H9 (cell line): ENCODE measurements at regions not wholly inside any gene's neighbourhood (a gene's known extent, or its start where the extent isn't known, plus 50 kb on each side); places are given as distances from the start of the nearest gene placed in this dataset.

Source experiments
- DNase-seq: peaks from one replicate; pipeline ENCODE4 v3.0.0-alpha.2; 2017
- H2AFZ ChIP-seq: one replicate; pipeline ENCODE4 v1.6.1; 2013; ENCODE audit warnings: mild to moderate bottlenecking, low read length, control low read depth, moderate library complexity
- H2AK5ac ChIP-seq: 2 replicates; pipeline ENCODE4 v1.6.1; 2013; ENCODE audit warnings: low read length, control low read depth, mixed read lengths; ENCODE audit not compliant: insufficient read length
- H2BK120ac ChIP-seq: one replicate; pipeline ENCODE4 v1.6.1; 2013; ENCODE audit warnings: low read depth, mild to moderate bottlenecking, low read length, control low read depth, inconsistent platforms; ENCODE audit not compliant: poor library complexity, severe bottlenecking
- H2BK12ac ChIP-seq: 2 replicates; pipeline ENCODE4 v1.6.1; 2013; ENCODE audit warnings: low read length, control low read depth, mixed read lengths, low read depth; ENCODE audit not compliant: insufficient read length
- H2BK15ac ChIP-seq: 2 replicates; pipeline ENCODE4 v1.6.1; 2013; ENCODE audit warnings: low read depth, low read length, control low read depth
- H2BK20ac ChIP-seq: one replicate; pipeline ENCODE4 v1.6.1; 2013; ENCODE audit warnings: low read depth, mild to moderate bottlenecking, low read length, control low read depth, inconsistent platforms; ENCODE audit not compliant: poor library complexity, severe bottlenecking
- H2BK5ac ChIP-seq: 2 replicates; pipeline ENCODE4 v1.6.1; 2013; ENCODE audit warnings: low read length, control low read depth, mixed read lengths; ENCODE audit not compliant: insufficient read length
- H3K14ac ChIP-seq: 2 replicates; pipeline ENCODE4 v1.6.1; 2013; ENCODE audit warnings: low read length, control low read depth; ENCODE audit not compliant: insufficient read depth
- H3K18ac ChIP-seq: 2 replicates; pipeline ENCODE4 v1.6.1; 2013; ENCODE audit warnings: low read depth, mild to moderate bottlenecking, mixed read lengths, low read length, control low read depth; ENCODE audit not compliant: insufficient read length
- H3K23ac ChIP-seq: 2 replicates; pipeline ENCODE4 v1.6.1; 2013; ENCODE audit warnings: low read length, control low read depth, mixed read lengths, low read depth; ENCODE audit not compliant: insufficient read length
- H3K23me2 ChIP-seq: 2 replicates; pipeline ENCODE4 v1.6.1; 2013; ENCODE audit warnings: low read depth, mild to moderate bottlenecking, mixed read lengths, low read length, control low read depth; ENCODE audit not compliant: insufficient read length, poor library complexity, severe bottlenecking
- H3K27ac ChIP-seq: 2 replicates; pipeline ENCODE4 v1.5.1; 2013; ENCODE audit warnings: low read length, control low read depth, mixed read lengths, low read depth; ENCODE audit not compliant: insufficient read length
- H3K27me3 ChIP-seq: 2 replicates; pipeline ENCODE4 v1.6.1; 2013; ENCODE audit warnings: low read length, control low read depth, inconsistent platforms; ENCODE audit not compliant: insufficient read depth
- H3K4ac ChIP-seq: 2 replicates; pipeline ENCODE4 v1.6.1; 2013; ENCODE audit warnings: low read depth, mild to moderate bottlenecking, control low read depth, inconsistent platforms, low read length, moderate library complexity
- H3K4me1 ChIP-seq: 2 replicates; pipeline ENCODE4 v1.6.1; 2013; ENCODE audit warnings: low read length, control low read depth, inconsistent platforms; ENCODE audit not compliant: insufficient read depth
- H3K4me2 ChIP-seq: 2 replicates; pipeline ENCODE4 v1.6.1; 2013; ENCODE audit warnings: low read length, control low read depth, mixed read lengths; ENCODE audit not compliant: insufficient read length, insufficient read depth
- H3K56ac ChIP-seq: 2 replicates; pipeline ENCODE4 v1.6.1; 2013; ENCODE audit warnings: low read depth, mild to moderate bottlenecking, mixed read lengths, low read length, control low read depth; ENCODE audit not compliant: insufficient read length
- H3K79me1 ChIP-seq: 2 replicates; pipeline ENCODE4 v1.6.1; 2013; ENCODE audit warnings: low read depth, mild to moderate bottlenecking, moderate library complexity, low read length, control low read depth, inconsistent platforms; ENCODE audit not compliant: insufficient read depth, poor library complexity, severe bottlenecking
- H3K79me2 ChIP-seq: 2 replicates; pipeline ENCODE4 v1.6.1; 2013; ENCODE audit warnings: low read length, control low read depth, inconsistent platforms; ENCODE audit not compliant: insufficient read depth
- H3K9ac ChIP-seq: 2 replicates; pipeline ENCODE4 v1.6.1; 2013; ENCODE audit warnings: low read length, control low read depth, mixed read lengths; ENCODE audit not compliant: insufficient read length; ENCODE audit errors: extremely low read depth
- H3K9me3 ChIP-seq: one replicate; pipeline ENCODE4 v1.6.1; 2013; ENCODE audit warnings: low read depth, low read length, inconsistent platforms; ENCODE audit not compliant: control insufficient read depth
- H3T11ph ChIP-seq: one replicate; pipeline ENCODE4 v1.6.1; 2013; ENCODE audit warnings: mild to moderate bottlenecking, low read length, control low read depth, inconsistent platforms
- H4K20me1 ChIP-seq: one replicate; pipeline ENCODE4 v1.6.1; 2013; ENCODE audit not compliant: control insufficient read depth, insufficient read length, insufficient read depth
- H4K5ac ChIP-seq: 2 replicates; pipeline ENCODE4 v1.6.1; 2013; ENCODE audit warnings: low read depth, mild to moderate bottlenecking, mixed read lengths, low read length, control low read depth; ENCODE audit not compliant: insufficient read length
- H4K8ac ChIP-seq: replicated peaks from 2 replicates; pipeline ENCODE4 v1.6.1; 2013; ENCODE audit warnings: low read length, control low read depth, mixed read lengths, low read depth; ENCODE audit not compliant: insufficient read length
- H4K91ac ChIP-seq: 2 replicates; pipeline ENCODE4 v1.6.1; 2013; ENCODE audit warnings: low read depth, mild to moderate bottlenecking, moderate library complexity, mixed read lengths, low read length, control low read depth; ENCODE audit not compliant: insufficient read length
- H3K27ac Mint-ChIP-seq, 3 experiments: 2 replicates in 2 of 3; 3 replicates in 1 of 3; pipeline ENCODE4 v1.8.0; 2020 to 2021; ENCODE audit warnings: mixed read lengths in 3 of 3, mild to moderate bottlenecking in 1 of 3, moderate library complexity in 1 of 3
- H3K27me3 Mint-ChIP-seq: 2 replicates; pipeline ENCODE4 v1.8.0; 2021; ENCODE audit warnings: low read depth, mild to moderate bottlenecking, moderate library complexity, mixed read lengths
- H3K36me3 Mint-ChIP-seq, 3 experiments: 2 replicates in 2 of 3; 3 replicates in 1 of 3; pipeline ENCODE4 v1.8.0; 2020 to 2021; ENCODE audit warnings: low read depth in 3 of 3, mixed read lengths in 3 of 3; ENCODE audit not compliant: insufficient read depth in 1 of 3
- H3K4me1 Mint-ChIP-seq, 2 experiments: 2 replicates each; pipeline ENCODE4 v1.8.0; 2020; ENCODE audit warnings: mixed read lengths in 2 of 2
- H3K4me3 Mint-ChIP-seq, 2 experiments: 2 replicates in 1 of 2; 3 replicates in 1 of 2; pipeline ENCODE4 v1.8.0; 2020 to 2021; ENCODE audit warnings: mild to moderate bottlenecking in 2 of 2, mixed read lengths in 2 of 2, moderate library complexity in 1 of 2
- H3K9me3 Mint-ChIP-seq, 2 experiments: 2 replicates in 1 of 2; 3 replicates in 1 of 2; pipeline ENCODE4 v1.8.0; 2020; ENCODE audit warnings: mild to moderate bottlenecking in 2 of 2, mixed read lengths in 2 of 2, moderate library complexity in 1 of 2
- CTCF ChIP-seq: fragments of 200-600 bp; sonication (generic); conservative IDR thresholded peaks from 3 replicates; pipeline ENCODE4 v1.8.0; 2021; ENCODE audit warnings: antibody characterized with exemption, mild to moderate bottlenecking
- WGBS: extraction: QIAGEN DNeasy Blood & Tissue Kit; methylation state at CpG from one replicate; pipeline ENCODE4 v1.1.7; 2013; ENCODE audit warnings: missing lambda C conversion rate, low lambda C conversion rate, mixed read lengths; ENCODE audit not compliant: insufficient read length; ENCODE audit errors: extremely low coverage; 5-methylcytosine and 5-hydroxymethylcytosine counted together

GRCh38 chr2:84029903-84030575 lies 429.0 kb downstream of the SUCLG1 start:
- no peak overlapping the region for H4K91ac ChIP-seq
- no peak overlapping the region for H3K14ac ChIP-seq
- no peak for TF ChIP-seq CTCF
- H3K27ac Mint-ChIP-seq, result no peak overlapping the region; a peak in 1 of 7 replicates
- 0 out of 4 replicates have a peak, but pooled peaks cover 0 to 2% of the 10 kb centered on the region in 2 experiments for H3K4me1 Mint-ChIP-seq
- H4K8ac ChIP-seq, result no peak overlapping the region
- no peak overlapping the region for H3K56ac ChIP-seq
- no peaks in the 10 kb centered on the region for H3K27me3 ChIP-seq
- no peaks in the 10 kb centered on the region for H3K4me1 ChIP-seq
- H4K5ac ChIP-seq, result no peak overlapping the region
- H3K27ac ChIP-seq, result no peak overlapping the region
- H3K23me2 ChIP-seq, result no peaks in the 10 kb centered on the region
- H2BK5ac ChIP-seq, result no peak overlapping the region
- no peaks in the 10 kb centered on the region for H3K36me3 Mint-ChIP-seq
- H3K23ac ChIP-seq, result no peak overlapping the region
- H3K27me3 Mint-ChIP-seq, result no peaks in the 10 kb centered on the region
- no peak overlapping the region for H2BK120ac ChIP-seq
- no peak overlapping the region for H2AFZ ChIP-seq
- no peak for DNase-seq
- peaks cover 0 to 3% of the 10 kb centered on the region in 2 experiments; a peak in 3 of 5 replicates for H3K9me3 Mint-ChIP-seq
- no peak overlapping the region for H3K9ac ChIP-seq
- no peaks in the 10 kb centered on the region for H3K79me2 ChIP-seq
- H3K79me1 ChIP-seq, result no peaks in the 10 kb centered on the region
- no peak overlapping the region for H2AK5ac ChIP-seq
- no peak overlapping the region for H3K4ac ChIP-seq
- H3K4me2 ChIP-seq, result no peak overlapping the region
- peak overlapping the region; percentile 32 for H2BK20ac ChIP-seq
- H2BK15ac ChIP-seq, result no peak overlapping the region
- no peak overlapping the region for H2BK12ac ChIP-seq
- no peaks in the 10 kb centered on the region for H4K20me1 ChIP-seq
- no peaks in the 10 kb centered on the region for H3K9me3 ChIP-seq
- WGBS, result no CpG with 5 or more reads among the region's 4 CpGs
- no peak overlapping the region for H3T11ph ChIP-seq
- H3K18ac ChIP-seq, result no peak overlapping the region
- no peak overlapping the region for H3K4me3 Mint-ChIP-seq
